HEK293T (cell line): ENCODE measurements at regions not wholly inside any gene's neighbourhood (a gene's known extent, or its start where the extent isn't known, plus 50 kb on each side); places are given as distances from the start of the nearest gene placed in this dataset.

ENCODE experiments used
- ARNT ChIP-seq: fragments of 450-650 bp; IDR thresholded peaks from 2 replicates; pipeline ENCODE4 v1.6.1; 2017; ENCODE audit warnings: mild to moderate bottlenecking
- BHLHE40 ChIP-seq: fragments of 450-650 bp; IDR thresholded peaks from 2 replicates; pipeline ENCODE4 v1.6.1; 2016; ENCODE audit warnings: mild to moderate bottlenecking, moderate library complexity, borderline replicate concordance
- ELF4 ChIP-seq: fragments of 450-650 bp; IDR thresholded peaks from 2 replicates; pipeline ENCODE4 v1.6.1; 2017; ENCODE audit warnings: antibody characterized with exemption
- FOXM1 ChIP-seq: fragments of 450-650 bp; IDR thresholded peaks from 2 replicates; pipeline ENCODE4 v1.6.1; 2017; ENCODE audit warnings: mild to moderate bottlenecking, borderline replicate concordance
- SP1 ChIP-seq: fragments of 450-650 bp; IDR thresholded peaks from 2 replicates; pipeline ENCODE4 v1.6.1; 2017
- SUZ12 ChIP-seq: fragments of 450-650 bp; IDR thresholded peaks from 2 replicates; pipeline ENCODE4 v1.6.1; 2016; ENCODE audit warnings: mild to moderate bottlenecking
- TF ChIP-seq, protein P1 (sequence below): fragments of 450-650 bp; IDR thresholded peaks from 2 replicates; pipeline ENCODE4 v1.6.1; 2016

DNA sequence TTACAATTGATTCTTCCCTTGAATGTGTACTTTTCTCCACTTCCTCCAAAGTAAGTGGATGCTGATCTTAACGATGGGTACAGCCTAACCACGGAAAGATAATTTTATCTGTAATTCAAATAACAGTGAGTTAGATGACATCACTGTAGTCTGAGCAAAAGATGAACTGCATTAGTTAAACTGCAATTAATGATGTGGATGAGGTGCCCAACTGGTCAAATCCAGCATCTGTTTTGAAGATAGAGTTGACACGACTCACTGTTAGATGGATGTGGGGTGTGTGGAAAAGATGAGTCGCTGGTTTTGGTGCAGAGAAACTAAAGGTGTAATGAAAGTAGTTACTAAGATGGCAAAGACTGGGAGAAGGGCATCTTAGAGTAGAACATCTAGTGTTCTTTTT is 270.5 kb upstream of the MEIS1 start:
- TF ChIP-seq ARNT: no peak
- TF ChIP-seq ELF4: no peak
- no peak for TF ChIP-seq FOXM1
- no peak for TF ChIP-seq BHLHE40
- TF ChIP-seq, protein P1, sequence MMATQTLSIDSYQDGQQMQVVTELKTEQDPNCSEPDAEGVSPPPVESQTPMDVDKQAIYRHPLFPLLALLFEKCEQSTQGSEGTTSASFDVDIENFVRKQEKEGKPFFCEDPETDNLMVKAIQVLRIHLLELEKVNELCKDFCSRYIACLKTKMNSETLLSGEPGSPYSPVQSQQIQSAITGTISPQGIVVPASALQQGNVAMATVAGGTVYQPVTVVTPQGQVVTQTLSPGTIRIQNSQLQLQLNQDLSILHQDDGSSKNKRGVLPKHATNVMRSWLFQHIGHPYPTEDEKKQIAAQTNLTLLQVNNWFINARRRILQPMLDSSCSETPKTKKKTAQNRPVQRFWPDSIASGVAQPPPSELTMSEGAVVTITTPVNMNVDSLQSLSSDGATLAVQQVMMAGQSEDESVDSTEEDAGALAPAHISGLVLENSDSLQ: no peak
- no peak for TF ChIP-seq SP1
- no peak for TF ChIP-seq SUZ12
